IMR-90 (cell line): ENCODE measurements at regions not wholly inside any gene's neighbourhood (a gene's known extent, or its start where the extent isn't known, plus 50 kb on each side); places are given as distances from the start of the nearest gene placed in this dataset.

Experiments
- ATAC-seq: fragments of 200-7000 bp; cut with Tn5 transposase; 2 replicates; pipeline ENCODE4 v1.9.1; 2020; ENCODE audit warnings: low read depth, mild to moderate bottlenecking, moderate library complexity
- BruUV-seq: library from RNA; stranded (reverse); fragments of 400-500 nt; replicated peaks from 2 replicates; lab custom pipeline; 2021; lab: Mats Ljungman, UMichigan
- CTCF ChIA-PET: fragments of 300-600 bp; formaldehyde crosslinking; extraction: SDS; loops from one replicate; lab custom pipeline; 2021; ENCODE audit warnings: antibody characterized with exemption; lab: Yijun Ruan, JAX
- POLR2A ChIA-PET: fragments of 300-600 bp; sonication (Branson Sonifier 250); formaldehyde crosslinking; loops from one replicate; lab custom pipeline; 2022; ENCODE audit warnings: antibody characterized with exemption; ENCODE audit not compliant: unreplicated experiment; lab: Charles Lee
- DNase-seq: peaks from one replicate; pipeline ENCODE4 v3.0.0; 2013
- H2AFZ ChIP-seq: replicated peaks from 2 replicates; pipeline ENCODE3; 2013; ENCODE audit warnings: low read length, mild to moderate bottlenecking; ENCODE audit not compliant: poor library complexity
- H2AK5ac ChIP-seq: 2 replicates; pipeline ENCODE4 v1.6.1; 2013; ENCODE audit warnings: low read depth, low read length, inconsistent platforms
- H2AK9ac ChIP-seq: replicated peaks from 2 replicates; pipeline ENCODE3; 2013; ENCODE audit warnings: mild to moderate bottlenecking, low read depth, low read length, moderate library complexity; ENCODE audit not compliant: poor library complexity
- H2BK120ac ChIP-seq: 2 replicates; pipeline ENCODE4 v1.6.1; 2013; ENCODE audit warnings: low read depth, low read length, inconsistent platforms
- H2BK15ac ChIP-seq: 3 replicates; pipeline ENCODE4 v1.6.1; 2013; ENCODE audit warnings: low read depth, low read length, inconsistent platforms
- H2BK20ac ChIP-seq: 2 replicates; pipeline ENCODE4 v1.6.1; 2013; ENCODE audit warnings: low read depth, mild to moderate bottlenecking, inconsistent platforms, low read length, moderate library complexity
- H2BK5ac ChIP-seq: 2 replicates; pipeline ENCODE4 v1.6.1; 2013; ENCODE audit warnings: mild to moderate bottlenecking, low read depth, low read length, inconsistent platforms; ENCODE audit not compliant: poor library complexity, severe bottlenecking
- H3K14ac ChIP-seq: replicated peaks from 2 replicates; pipeline ENCODE4 v1.6.1; 2013; ENCODE audit warnings: low read depth, low read length, inconsistent platforms
- H3K18ac ChIP-seq: 2 replicates; pipeline ENCODE4 v1.6.1; 2013; ENCODE audit warnings: low read depth, low read length, control low read depth
- H3K23ac ChIP-seq: 2 replicates; pipeline ENCODE4 v1.6.1; 2013; ENCODE audit warnings: low read depth, low read length, inconsistent platforms
- H3K27ac ChIP-seq: 2 replicates; pipeline ENCODE4 v1.5.1; 2013; ENCODE audit warnings: mild to moderate bottlenecking, control low read depth, low read length; ENCODE audit not compliant: insufficient read depth
- H3K27me3 ChIP-seq: 2 replicates; pipeline ENCODE4 v1.6.1; 2013; ENCODE audit warnings: low read length; ENCODE audit not compliant: control insufficient read depth, insufficient read depth
- H3K36me3 ChIP-seq: 2 replicates; pipeline ENCODE4 v1.6.1; 2013; ENCODE audit warnings: low read length, mixed read lengths; ENCODE audit not compliant: control insufficient read depth, insufficient read depth
- H3K4ac ChIP-seq: 2 replicates; pipeline ENCODE4 v1.6.1; 2013; ENCODE audit warnings: low read depth, low read length, inconsistent platforms
- H3K4me1 ChIP-seq: 2 replicates; pipeline ENCODE4 v1.6.1; 2013; ENCODE audit warnings: low read length, mixed read lengths; ENCODE audit not compliant: control insufficient read depth, insufficient read depth
- H3K4me2 ChIP-seq: 2 replicates; pipeline ENCODE4 v1.6.1; 2013; ENCODE audit warnings: low read depth, mild to moderate bottlenecking, control low read depth, low read length, moderate library complexity
- H3K4me3 ChIP-seq: 2 replicates; pipeline ENCODE4 v1.5.1; 2013; ENCODE audit warnings: low read depth, mild to moderate bottlenecking, control low read depth, low read length, moderate library complexity; ENCODE audit not compliant: insufficient read depth
- H3K56ac ChIP-seq: 2 replicates; pipeline ENCODE4 v1.6.1; 2013; ENCODE audit warnings: low read length, inconsistent platforms; ENCODE audit not compliant: insufficient read depth; ENCODE audit errors: extremely low read depth
- H3K79me1 ChIP-seq, 2 experiments: 2 replicates each; pipeline ENCODE4 v1.6.1; 2013; ENCODE audit warnings: low read length in 2 of 2, inconsistent platforms in 1 of 2, low read depth in 1 of 2
- H3K9ac ChIP-seq: 2 replicates; pipeline ENCODE4 v1.6.1; 2013; ENCODE audit warnings: low read depth, low read length, control low read depth
- H3K9me1 ChIP-seq: 2 replicates; pipeline ENCODE4 v1.6.1; 2013; ENCODE audit warnings: low read length, inconsistent platforms; ENCODE audit not compliant: insufficient read depth
- H3K9me3 ChIP-seq: 2 replicates; pipeline ENCODE4 v1.6.1; 2013; ENCODE audit warnings: low read length; ENCODE audit not compliant: control insufficient read depth, insufficient read depth
- H4K20me1 ChIP-seq: 2 replicates; pipeline ENCODE4 v1.6.1; 2013; ENCODE audit warnings: low read length, inconsistent platforms; ENCODE audit not compliant: insufficient read depth
- H4K5ac ChIP-seq: 2 replicates; pipeline ENCODE4 v1.6.1; 2013; ENCODE audit warnings: mild to moderate bottlenecking, low read depth, low read length, control low read depth
- H4K8ac ChIP-seq, 2 experiments: 2 replicates each; pipeline ENCODE4 v1.6.1; 2013; ENCODE audit warnings: low read depth in 2 of 2, low read length in 2 of 2, control low read depth in 1 of 2, inconsistent platforms in 1 of 2
- H4K91ac ChIP-seq: 2 replicates; pipeline ENCODE4 v1.6.1; 2013; ENCODE audit warnings: low read depth, low read length, inconsistent platforms; ENCODE audit not compliant: insufficient read depth
- MAZ ChIP-seq: IDR thresholded peaks from 2 replicates; pipeline ENCODE4 v1.6.1; 2012; ENCODE audit warnings: low read depth, mild to moderate bottlenecking, low read length, improper control_type of control experiment, moderate library complexity, borderline replicate concordance
- MXI1 ChIP-seq: IDR thresholded peaks from 2 replicates; pipeline ENCODE4 v1.6.1; 2012; ENCODE audit warnings: low read depth, mild to moderate bottlenecking, low read length, moderate library complexity, borderline replicate concordance
- NFE2L2 ChIP-seq: fragments of 150-350 bp; IDR thresholded peaks from 2 replicates; pipeline ENCODE4 v1.6.1; 2016; ENCODE audit warnings: low read depth, mild to moderate bottlenecking, low read length
- WGBS, 2 experiments: methylation state at CpG; one replicate each; pipeline versions ENCODE4 v1.1.5 to v1.1.7; 2013; ENCODE audit warnings: missing lambda C conversion rate in 2 of 2; ENCODE audit not compliant: insufficient read length in 1 of 2; ENCODE audit errors: extremely low coverage in 2 of 2; 5-methylcytosine and 5-hydroxymethylcytosine counted together
- dilution Hi-C: fragments of 300-500 bp; cut with HindIII; formaldehyde crosslinking; loops from one replicate; pipeline ENCODE4 v1.14.3; 2018; ENCODE audit warnings: low sequenced_read_pairs; ENCODE audit not compliant: unreplicated experiment
- in situ Hi-C: fragments of 300-500 bp; cut with MboI; formaldehyde crosslinking; loops from 3 replicates; pipeline ENCODE4 v1.14.3; 2019; ENCODE audit warnings: low sequenced_read_pairs, inconsistent platforms, mixed read lengths
- intact Hi-C: fragments of 100-400 bp; cut with micrococcal nuclease; formaldehyde crosslinking; loops from 2 replicates; pipeline ENCODE4 v1.10.0; 2022

GRCh38 chr9:2928411-2928810, 84.5 kb upstream of the PUM3 start:
- no peaks in the 10 kb centered on the region for H3K27me3 ChIP-seq
- no peak for ATAC-seq
- no peak overlapping the region for H3K14ac ChIP-seq
- H2BK20ac ChIP-seq: no peak overlapping the region
- no peak overlapping the region for H2BK15ac ChIP-seq
- dilution Hi-C loops (no loop called here), intact Hi-C loops (no loop called here), in situ Hi-C loops (no loop called here)
- no peak for DNase-seq
- no peak overlapping the region for H3K27ac ChIP-seq
- no peak overlapping the region for H3K4ac ChIP-seq
- no peak overlapping the region for H4K5ac ChIP-seq
- no peaks in the 10 kb centered on the region for H3K4me1 ChIP-seq
- ChIA-PET POLR2A (no interaction called here), CTCF (no interaction called here)
- H3K79me1 ChIP-seq: no peaks in the 10 kb centered on the region
- no peaks in the 10 kb centered on the region for H3K36me3 ChIP-seq
- no peak overlapping the region for H3K9ac ChIP-seq
- H2BK120ac ChIP-seq: no peak overlapping the region
- H2AFZ ChIP-seq: no peak overlapping the region
- no peak overlapping the region for H3K23ac ChIP-seq
- no peak overlapping the region for H3K18ac ChIP-seq
- no peak overlapping the region for H2BK5ac ChIP-seq
- no peaks in the 10 kb centered on the region for H4K20me1 ChIP-seq
- H3K4me3 ChIP-seq: no peak overlapping the region
- WGBS, 2 experiments: no CpG with 5 or more reads among the region's 3 CpGs
- no TSS peak for BruUV-seq
- no peaks in the 10 kb centered on the region for H3K9me3 ChIP-seq
- no peak overlapping the region for H4K91ac ChIP-seq
- no peak overlapping the region for H3K4me2 ChIP-seq
- TF ChIP-seq NFE2L2 (no peak), MAZ (no peak), MXI1 (no peak)
- no peaks in the 10 kb centered on the region for H3K9me1 ChIP-seq
- no peak overlapping the region for H2AK5ac ChIP-seq
- H4K8ac ChIP-seq: no peak overlapping the region
- no peak overlapping the region for H2AK9ac ChIP-seq
- no peak overlapping the region for H3K56ac ChIP-seq
